PC-9 (cell line): ENCODE measurements at regions not wholly inside any gene's neighbourhood (a gene's known extent, or its start where the extent isn't known, plus 50 kb on each side); places are given as distances from the start of the nearest gene placed in this dataset.

ENCODE experiments used
- BruUV-seq: library from RNA; stranded (reverse); fragments of 400-500 nt; replicated peaks from 2 replicates; lab custom pipeline; 2021; lab: Mats Ljungman, UMichigan
- CTCF ChIA-PET: fragments of 300-600 bp; sonication (Branson Sonifier 250); formaldehyde crosslinking; loops from one replicate; lab custom pipeline; 2022; ENCODE audit warnings: antibody characterized with exemption; lab: Charles Lee
- POLR2A ChIA-PET: fragments of 300-600 bp; sonication (Branson Sonifier 250); formaldehyde crosslinking; loops from one replicate; lab custom pipeline; 2022; ENCODE audit warnings: antibody characterized with exemption; ENCODE audit not compliant: unreplicated experiment; lab: Charles Lee
- DNase-seq, 2 experiments: peaks; one replicate each; pipeline versions ENCODE4 v3.0.0 to v3.0.0-alpha.2; 2015 to 2022; ENCODE audit warnings: mixed read lengths in 1 of 2
- H2AFZ ChIP-seq: fragments of 200-600 bp; sonication (generic); 2 replicates; pipeline ENCODE4 v1.8.1; 2017; ENCODE audit warnings: antibody characterized with exemption
- H3F3A ChIP-seq: fragments of 200-600 bp; sonication (generic); 2 replicates; pipeline ENCODE4 v1.8.1; 2017; ENCODE audit warnings: antibody characterized with exemption, mild to moderate bottlenecking, low read depth; ENCODE audit not compliant: insufficient read depth
- H3K27ac ChIP-seq: fragments of 200-600 bp; sonication (generic); 2 replicates; pipeline ENCODE4 v1.6.1; 2016; ENCODE audit warnings: mixed run types
- H3K27me3 ChIP-seq: fragments of 200-600 bp; sonication (generic); 2 replicates; pipeline ENCODE4 v1.6.1; 2016; ENCODE audit warnings: low read depth, mixed run types; ENCODE audit not compliant: insufficient read depth
- H3K36me3 ChIP-seq: fragments of 200-600 bp; sonication (generic); 2 replicates; pipeline ENCODE4 v1.6.1; 2016; ENCODE audit warnings: low read depth, mixed run types
- H3K4me1 ChIP-seq: fragments of 200-600 bp; sonication (generic); replicated peaks from 2 replicates; pipeline ENCODE4 v1.6.1; 2016; ENCODE audit warnings: mixed run types; ENCODE audit not compliant: insufficient read depth
- H3K4me2 ChIP-seq: fragments of 200-600 bp; sonication (generic); 2 replicates; pipeline ENCODE4 v1.6.1; 2017; ENCODE audit warnings: mixed run types
- H3K4me3 ChIP-seq: fragments of 200-600 bp; sonication (generic); 2 replicates; pipeline ENCODE4 v1.6.1; 2016; ENCODE audit warnings: mixed run types
- H3K79me2 ChIP-seq: fragments of 200-600 bp; sonication (generic); 2 replicates; pipeline ENCODE4 v1.6.1; 2017; ENCODE audit warnings: low read depth, mixed run types
- H3K9me2 ChIP-seq: fragments of 200-600 bp; sonication (generic); 2 replicates; pipeline ENCODE4 v1.8.1; 2017; ENCODE audit warnings: mild to moderate bottlenecking; ENCODE audit not compliant: insufficient read depth
- H3K9me3 ChIP-seq: fragments of 200-600 bp; sonication (generic); 2 replicates; pipeline ENCODE4 v1.8.1; 2016; ENCODE audit warnings: low read depth; ENCODE audit not compliant: insufficient read depth
- H4K20me1 ChIP-seq: fragments of 200-600 bp; sonication (generic); 2 replicates; pipeline ENCODE4 v1.8.1; 2017; ENCODE audit not compliant: insufficient read depth
- EZH2 ChIP-seq: fragments of 200-600 bp; sonication (generic); IDR thresholded peaks from 2 replicates; pipeline ENCODE4 v1.8.0; 2017; ENCODE audit warnings: antibody characterized with exemption, low read depth
- intact Hi-C: fragments of 100-400 bp; cut with micrococcal nuclease; formaldehyde crosslinking; loops from one replicate; pipeline ENCODE4 v1.10.0; 2022; ENCODE audit not compliant: unreplicated experiment
- TF ChIP-seq, protein P1 (sequence below): fragments of 200-600 bp; sonication (generic); conservative IDR thresholded peaks from 2 replicates; pipeline ENCODE4 v1.6.1; 2017; ENCODE audit warnings: mixed run types, antibody characterized with exemption, mild to moderate bottlenecking, moderate library complexity

DNA sequence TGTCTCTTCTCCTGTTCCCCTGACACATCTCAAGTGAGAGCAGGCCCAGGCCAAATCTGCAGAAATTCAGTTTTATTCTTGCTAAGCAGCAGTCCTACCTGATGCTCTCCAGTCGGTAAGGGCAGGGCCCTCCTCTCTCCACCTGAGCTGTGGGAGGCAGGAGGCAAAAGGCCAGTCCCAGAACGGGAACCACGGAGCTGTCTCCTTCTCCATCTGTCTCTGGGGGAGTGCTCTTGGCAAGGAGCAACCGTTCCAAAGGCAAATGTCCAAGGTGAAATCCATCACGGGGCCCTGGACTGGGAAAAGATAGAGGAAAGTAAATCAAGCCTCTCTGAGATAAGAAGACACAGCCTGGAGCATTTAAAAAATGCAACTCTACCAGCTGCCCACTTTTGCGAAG, 65.2 kb upstream of the CDON start:
- no peaks in the 10 kb centered on the region for H4K20me1 ChIP-seq
- no peak overlapping the region for H3K27ac ChIP-seq
- H2AFZ ChIP-seq, result no peak overlapping the region
- no peak overlapping the region for H3K4me3 ChIP-seq
- no peaks in the 10 kb centered on the region for H3F3A ChIP-seq
- H3K36me3 ChIP-seq, result no peaks in the 10 kb centered on the region
- no peaks in the 10 kb centered on the region for H3K27me3 ChIP-seq
- H3K79me2 ChIP-seq, result no peaks in the 10 kb centered on the region
- no peak for DNase-seq
- no peaks in the 10 kb centered on the region for H3K9me3 ChIP-seq
- H3K4me2 ChIP-seq, result no peak overlapping the region
- intact Hi-C loops, result no loop called here
- TF ChIP-seq, protein P1, sequence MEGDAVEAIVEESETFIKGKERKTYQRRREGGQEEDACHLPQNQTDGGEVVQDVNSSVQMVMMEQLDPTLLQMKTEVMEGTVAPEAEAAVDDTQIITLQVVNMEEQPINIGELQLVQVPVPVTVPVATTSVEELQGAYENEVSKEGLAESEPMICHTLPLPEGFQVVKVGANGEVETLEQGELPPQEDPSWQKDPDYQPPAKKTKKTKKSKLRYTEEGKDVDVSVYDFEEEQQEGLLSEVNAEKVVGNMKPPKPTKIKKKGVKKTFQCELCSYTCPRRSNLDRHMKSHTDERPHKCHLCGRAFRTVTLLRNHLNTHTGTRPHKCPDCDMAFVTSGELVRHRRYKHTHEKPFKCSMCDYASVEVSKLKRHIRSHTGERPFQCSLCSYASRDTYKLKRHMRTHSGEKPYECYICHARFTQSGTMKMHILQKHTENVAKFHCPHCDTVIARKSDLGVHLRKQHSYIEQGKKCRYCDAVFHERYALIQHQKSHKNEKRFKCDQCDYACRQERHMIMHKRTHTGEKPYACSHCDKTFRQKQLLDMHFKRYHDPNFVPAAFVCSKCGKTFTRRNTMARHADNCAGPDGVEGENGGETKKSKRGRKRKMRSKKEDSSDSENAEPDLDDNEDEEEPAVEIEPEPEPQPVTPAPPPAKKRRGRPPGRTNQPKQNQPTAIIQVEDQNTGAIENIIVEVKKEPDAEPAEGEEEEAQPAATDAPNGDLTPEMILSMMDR, result no peak
- TF ChIP-seq EZH2, result no peak
- POLR2A ChIA-PET, result interaction anchor here (0.6 kb wide), 1 partner anchor 66 kb away, joined by 5 read pairs; no protein-coding TSS in a partner anchor
- H3K9me2 ChIP-seq, result no peaks in the 10 kb centered on the region
- peaks cover 30% of the 10 kb centered on the region for H3K4me1 ChIP-seq
- no TSS peak for BruUV-seq
- CTCF ChIA-PET, result no interaction called here

DNA sequence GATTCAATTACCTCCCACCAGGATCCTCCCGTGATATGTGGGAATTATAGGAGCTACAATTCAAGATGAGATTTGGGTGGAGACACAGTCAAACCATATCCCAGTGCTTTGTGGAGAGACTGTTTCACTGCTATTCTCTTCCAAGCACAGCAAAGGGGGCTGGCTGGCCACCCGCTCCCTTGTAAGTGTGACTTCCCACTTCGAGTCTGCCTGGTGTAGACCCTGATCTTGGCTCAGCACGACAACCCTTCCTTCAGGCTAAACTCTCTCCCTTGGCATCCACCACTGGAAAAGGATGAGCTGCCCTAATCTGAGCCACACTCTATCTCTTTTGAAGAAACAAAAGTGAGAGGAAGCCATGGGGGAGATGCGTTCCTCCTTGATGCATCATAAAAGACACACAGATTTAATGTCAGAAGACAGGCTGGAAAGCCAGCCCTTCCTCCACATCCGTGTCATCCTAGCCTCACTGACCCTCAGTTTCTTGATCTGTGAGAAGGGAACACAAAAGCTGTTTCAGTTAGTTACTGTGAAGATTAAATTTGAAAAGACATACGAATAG, 64.7 kb upstream of the CDON start:
- POLR2A ChIA-PET, result interaction anchor here (0.6 kb wide), 1 partner anchor 66 kb away, joined by 5 read pairs; no protein-coding TSS in a partner anchor
- intact Hi-C loops, result no loop called here
- H3F3A ChIP-seq, result no peaks in the 10 kb centered on the region
- no peaks in the 10 kb centered on the region for H3K9me3 ChIP-seq
- TF ChIP-seq, protein P1, result no peak
- TF ChIP-seq EZH2, result no peak
- H3K79me2 ChIP-seq, result no peaks in the 10 kb centered on the region
- H3K27ac ChIP-seq, result no peak overlapping the region
- peaks cover 25% of the 10 kb centered on the region for H3K4me1 ChIP-seq
- H3K36me3 ChIP-seq, result no peaks in the 10 kb centered on the region
- DNase-seq, result no peak
- no peak overlapping the region for H3K4me3 ChIP-seq
- BruUV-seq, result no TSS peak
- CTCF ChIA-PET, result no interaction called here
- no peaks in the 10 kb centered on the region for H4K20me1 ChIP-seq
- H3K27me3 ChIP-seq, result no peaks in the 10 kb centered on the region
- H2AFZ ChIP-seq, result no peak overlapping the region
- H3K4me2 ChIP-seq, result no peak overlapping the region
- H3K9me2 ChIP-seq, result no peaks in the 10 kb centered on the region

DNA sequence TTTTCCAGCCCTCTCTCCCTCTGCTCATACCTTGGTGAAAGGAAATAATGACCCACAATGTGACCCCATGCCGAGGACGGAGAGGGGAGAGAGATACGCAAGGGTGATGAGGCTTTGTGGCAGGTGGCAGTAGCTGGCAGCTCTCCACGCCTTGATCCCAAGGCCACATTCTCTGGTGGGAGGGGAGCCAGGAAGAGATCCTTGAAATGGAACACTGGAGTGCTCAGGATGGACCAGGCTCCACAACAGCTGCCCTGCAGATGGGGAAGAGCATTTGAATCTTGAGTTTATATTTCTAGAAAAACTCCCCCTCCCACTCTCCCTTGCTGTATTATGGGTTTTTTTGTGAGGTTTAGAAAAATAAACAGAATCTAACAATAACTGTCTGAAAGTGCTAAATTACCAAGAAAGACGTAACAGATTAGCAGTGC, 61.6 kb upstream of the CDON start:
- no peak overlapping the region for H3K27ac ChIP-seq
- H3K9me3 ChIP-seq, result no peaks in the 10 kb centered on the region
- no peaks in the 10 kb centered on the region for H3K4me1 ChIP-seq
- no peak overlapping the region for H3K4me2 ChIP-seq
- H3K36me3 ChIP-seq, result no peaks in the 10 kb centered on the region
- H3K4me3 ChIP-seq, result no peak overlapping the region
- TF ChIP-seq, protein P1, result no peak
- no peak for TF ChIP-seq EZH2
- no peaks in the 10 kb centered on the region for H3K27me3 ChIP-seq
- no peaks in the 10 kb centered on the region for H3K79me2 ChIP-seq
- H4K20me1 ChIP-seq, result no peaks in the 10 kb centered on the region
- DNase-seq, result no peak
- ChIA-PET POLR2A (no interaction called here), CTCF (interaction anchor here (0.6 kb wide), 1 partner anchor 8 kb away, joined by 3 read pairs; no protein-coding TSS in a partner anchor)
- H3F3A ChIP-seq, result no peaks in the 10 kb centered on the region
- no peaks in the 10 kb centered on the region for H3K9me2 ChIP-seq
- H2AFZ ChIP-seq, result no peak overlapping the region
- intact Hi-C loops, result no loop called here
- no TSS peak for BruUV-seq
